GM19438 (cell line): ENCODE measurements at regions not wholly inside any gene's neighbourhood (a gene's known extent, or its start where the extent isn't known, plus 50 kb on each side); places are given as distances from the start of the nearest gene placed in this dataset.
"Not testable (repeated sequence)": the region's sequence is repeated elsewhere in the genome, so short reads cannot be mapped to it uniquely, and the experiment has no call there.

ENCODE experiments used
- ATAC-seq: cut with Tn5 transposase; IDR thresholded peaks from one replicate; pipeline ENCODE4 v1.9.1; 2021; ENCODE audit warnings: low read depth; ENCODE audit not compliant: unreplicated experiment

GRCh38 chr10:80938903-80939302, 401.2 kb downstream of the SH2D4B start:
- ATAC-seq: no peak

GRCh38 chr10:80945264-80945880, 407.7 kb downstream of the SH2D4B start:
- ATAC-seq: no peak

GRCh38 chr10:80946073-80946472, 408.4 kb downstream of the SH2D4B start:
- no peak for ATAC-seq

GRCh38 chr10:80946957-80947726, 409.4 kb downstream of the SH2D4B start:
- no peak for ATAC-seq

- no peak for ATAC-seq
Observed at GRCh38 chr10:80949785-80950184, 412.1 kb downstream of the SH2D4B start.

GRCh38 chr10:80952436-80952835, 414.7 kb downstream of the SH2D4B start:
- no peak for ATAC-seq

GRCh38 chr10:80957161-80957560, 419.5 kb downstream of the SH2D4B start:
- no peak for ATAC-seq

GRCh38 chr10:80964179-80964578, 426.5 kb downstream of the SH2D4B start:
- no peak for ATAC-seq

- ATAC-seq: peak; percentile 72
Observed at GRCh38 chr10:80964955-80965614, 427.4 kb downstream of the SH2D4B start.

- no peak for ATAC-seq
Observed at GRCh38 chr10:80966326-80966986, 428.8 kb downstream of the SH2D4B start.

GRCh38 chr10:80967357-80967756, 429.7 kb downstream of the SH2D4B start:
- ATAC-seq: not testable (repeated sequence)

- ATAC-seq: no peak
Observed at GRCh38 chr10:80968903-80969302, 431.2 kb downstream of the SH2D4B start.

- no peak for ATAC-seq
Observed at GRCh38 chr10:80971461-80971860, 433.8 kb downstream of the SH2D4B start.

GRCh38 chr10:80976658-80977057, 439.0 kb downstream of the SH2D4B start:
- no peak for ATAC-seq

GRCh38 chr10:80985102-80985501, 447.4 kb downstream of the SH2D4B start:
- no peak for ATAC-seq

- ATAC-seq: no peak
Observed at GRCh38 chr10:80986596-80986995, 448.9 kb downstream of the SH2D4B start.

- ATAC-seq: peak; percentile 69
Observed at GRCh38 chr10:80988755-80989154, 451.1 kb downstream of the SH2D4B start.

GRCh38 chr10:80996615-80997193, 459.0 kb downstream of the SH2D4B start:
- no peak for ATAC-seq

- no peak for ATAC-seq
Observed at GRCh38 chr10:81000781-81001180, 463.1 kb downstream of the SH2D4B start.

GRCh38 chr10:81002382-81002781, 464.7 kb downstream of the SH2D4B start:
- ATAC-seq: no peak

GRCh38 chr10:81007872-81008271, 470.2 kb downstream of the SH2D4B start:
- ATAC-seq: no peak
